Neural progenitor cell (in vitro differentiated cells): ENCODE measurements at regions not wholly inside any gene's neighbourhood (a gene's known extent, or its start where the extent isn't known, plus 50 kb on each side); places are given as distances from the start of the nearest gene placed in this dataset.

Source experiments
- DNase-seq: peaks from one replicate; pipeline ENCODE4 v3.0.0-alpha.2; 2016; ENCODE audit warnings: low spot score
- H2AFZ ChIP-seq: fragments of 200-600 bp; sonication (generic); replicated peaks from 2 replicates; pipeline ENCODE4 v1.6.1; 2016; ENCODE audit warnings: antibody characterized with exemption
- H3F3A ChIP-seq: fragments of 200-600 bp; sonication (generic); 2 replicates; pipeline ENCODE4 v1.6.1; 2016; ENCODE audit warnings: antibody characterized with exemption, low read depth
- H3K27ac ChIP-seq: fragments of 200-600 bp; sonication (generic); 2 replicates; pipeline ENCODE4 v1.5.1; 2016; ENCODE audit warnings: mild to moderate bottlenecking
- H3K27me3 ChIP-seq: fragments of 200-600 bp; sonication (generic); 2 replicates; pipeline ENCODE4 v1.6.1; 2016; ENCODE audit warnings: mild to moderate bottlenecking, moderate library complexity
- H3K36me3 ChIP-seq: fragments of 200-600 bp; sonication (generic); 2 replicates; pipeline ENCODE4 v1.5.1; 2016
- H3K4me1 ChIP-seq: fragments of 200-600 bp; sonication (generic); 2 replicates; pipeline ENCODE4 v1.6.1; 2016; ENCODE audit warnings: mixed run types
- H3K4me2 ChIP-seq: fragments of 200-600 bp; sonication (generic); 2 replicates; pipeline ENCODE4 v1.6.1; 2016
- H3K4me3 ChIP-seq: fragments of 200-600 bp; sonication (generic); 2 replicates; pipeline ENCODE4 v1.5.1; 2016
- H3K79me2 ChIP-seq: fragments of 200-600 bp; sonication (generic); 2 replicates; pipeline ENCODE4 v1.6.1; 2016; ENCODE audit warnings: low read depth
- H3K9ac ChIP-seq: fragments of 200-600 bp; sonication (generic); 2 replicates; pipeline ENCODE4 v1.6.1; 2016
- H3K9me3 ChIP-seq: fragments of 200-600 bp; sonication (generic); 2 replicates; pipeline ENCODE4 v1.5.1; 2016; ENCODE audit warnings: low read depth
- H4K20me1 ChIP-seq: fragments of 200-600 bp; sonication (generic); 2 replicates; pipeline ENCODE4 v1.6.1; 2016; ENCODE audit warnings: low read depth
- H3K27ac Mint-ChIP-seq: 3 replicates; pipeline ENCODE4 v1.8.0; 2021; ENCODE audit warnings: mixed read lengths
- H3K27me3 Mint-ChIP-seq: 2 replicates; pipeline ENCODE4 v1.8.0; 2022; ENCODE audit warnings: low read depth, mild to moderate bottlenecking, inconsistent platforms, moderate library complexity, mixed read lengths; ENCODE audit not compliant: insufficient read depth
- H3K36me3 Mint-ChIP-seq: 3 replicates; pipeline ENCODE4 v1.8.0; 2021; ENCODE audit warnings: mixed read lengths
- H3K4me1 Mint-ChIP-seq: 3 replicates; pipeline ENCODE4 v1.8.0; 2021; ENCODE audit warnings: mixed read lengths
- H3K4me3 Mint-ChIP-seq: 3 replicates; pipeline ENCODE4 v1.8.0; 2021; ENCODE audit warnings: mild to moderate bottlenecking, moderate library complexity, mixed read lengths
- H3K9me3 Mint-ChIP-seq: 3 replicates; pipeline ENCODE4 v1.8.0; 2020; ENCODE audit warnings: mixed read lengths
- EZH2 ChIP-seq: fragments of 200-600 bp; sonication (generic); IDR thresholded peaks from 2 replicates; pipeline ENCODE4 v1.6.1; 2017; ENCODE audit warnings: antibody characterized with exemption, mild to moderate bottlenecking, moderate library complexity
- EZH2phosphoT487 ChIP-seq: fragments of 200-600 bp; sonication (generic); IDR thresholded peaks from 2 replicates; pipeline ENCODE4 v1.6.1; 2017; ENCODE audit warnings: antibody characterized with exemption
- TF ChIP-seq, protein P1 (sequence below): fragments of 200-600 bp; sonication (generic); IDR thresholded peaks from 2 replicates; pipeline ENCODE4 v1.5.1; 2017; ENCODE audit warnings: antibody characterized with exemption, mild to moderate bottlenecking

GRCh38 chr13:22726726-22727125, 454.1 kb upstream of the SGCG start:
- Mint-ChIP-seq H3K4me1 (peaks cover 5% of the 10 kb centered on the region), H3K9me3 (peaks cover 4% of the 10 kb centered on the region), H3K27ac (no peak overlapping the region), H3K27me3 (peaks cover 2% of the 10 kb centered on the region), H3K4me3 (no peak overlapping the region), H3K36me3 (no peaks in the 10 kb centered on the region)
- H3K9me3 ChIP-seq, result no peaks in the 10 kb centered on the region
- H2AFZ ChIP-seq, result no peak overlapping the region
- no peak overlapping the region for H3K4me3 ChIP-seq
- H3K79me2 ChIP-seq, result no peaks in the 10 kb centered on the region
- no peaks in the 10 kb centered on the region for H3K36me3 ChIP-seq
- no peaks in the 10 kb centered on the region for H3K4me1 ChIP-seq
- TF ChIP-seq, protein P1, sequence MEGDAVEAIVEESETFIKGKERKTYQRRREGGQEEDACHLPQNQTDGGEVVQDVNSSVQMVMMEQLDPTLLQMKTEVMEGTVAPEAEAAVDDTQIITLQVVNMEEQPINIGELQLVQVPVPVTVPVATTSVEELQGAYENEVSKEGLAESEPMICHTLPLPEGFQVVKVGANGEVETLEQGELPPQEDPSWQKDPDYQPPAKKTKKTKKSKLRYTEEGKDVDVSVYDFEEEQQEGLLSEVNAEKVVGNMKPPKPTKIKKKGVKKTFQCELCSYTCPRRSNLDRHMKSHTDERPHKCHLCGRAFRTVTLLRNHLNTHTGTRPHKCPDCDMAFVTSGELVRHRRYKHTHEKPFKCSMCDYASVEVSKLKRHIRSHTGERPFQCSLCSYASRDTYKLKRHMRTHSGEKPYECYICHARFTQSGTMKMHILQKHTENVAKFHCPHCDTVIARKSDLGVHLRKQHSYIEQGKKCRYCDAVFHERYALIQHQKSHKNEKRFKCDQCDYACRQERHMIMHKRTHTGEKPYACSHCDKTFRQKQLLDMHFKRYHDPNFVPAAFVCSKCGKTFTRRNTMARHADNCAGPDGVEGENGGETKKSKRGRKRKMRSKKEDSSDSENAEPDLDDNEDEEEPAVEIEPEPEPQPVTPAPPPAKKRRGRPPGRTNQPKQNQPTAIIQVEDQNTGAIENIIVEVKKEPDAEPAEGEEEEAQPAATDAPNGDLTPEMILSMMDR, result no peak
- TF ChIP-seq EZH2 (no peak), EZH2phosphoT487 (no peak)
- peak; percentile 17 for DNase-seq
- no peak overlapping the region for H3K27ac ChIP-seq
- H3K9ac ChIP-seq, result no peak overlapping the region
- no peak overlapping the region for H3K4me2 ChIP-seq
- H4K20me1 ChIP-seq, result no peaks in the 10 kb centered on the region
- no peaks in the 10 kb centered on the region for H3F3A ChIP-seq
- no peaks in the 10 kb centered on the region for H3K27me3 ChIP-seq

DNA sequence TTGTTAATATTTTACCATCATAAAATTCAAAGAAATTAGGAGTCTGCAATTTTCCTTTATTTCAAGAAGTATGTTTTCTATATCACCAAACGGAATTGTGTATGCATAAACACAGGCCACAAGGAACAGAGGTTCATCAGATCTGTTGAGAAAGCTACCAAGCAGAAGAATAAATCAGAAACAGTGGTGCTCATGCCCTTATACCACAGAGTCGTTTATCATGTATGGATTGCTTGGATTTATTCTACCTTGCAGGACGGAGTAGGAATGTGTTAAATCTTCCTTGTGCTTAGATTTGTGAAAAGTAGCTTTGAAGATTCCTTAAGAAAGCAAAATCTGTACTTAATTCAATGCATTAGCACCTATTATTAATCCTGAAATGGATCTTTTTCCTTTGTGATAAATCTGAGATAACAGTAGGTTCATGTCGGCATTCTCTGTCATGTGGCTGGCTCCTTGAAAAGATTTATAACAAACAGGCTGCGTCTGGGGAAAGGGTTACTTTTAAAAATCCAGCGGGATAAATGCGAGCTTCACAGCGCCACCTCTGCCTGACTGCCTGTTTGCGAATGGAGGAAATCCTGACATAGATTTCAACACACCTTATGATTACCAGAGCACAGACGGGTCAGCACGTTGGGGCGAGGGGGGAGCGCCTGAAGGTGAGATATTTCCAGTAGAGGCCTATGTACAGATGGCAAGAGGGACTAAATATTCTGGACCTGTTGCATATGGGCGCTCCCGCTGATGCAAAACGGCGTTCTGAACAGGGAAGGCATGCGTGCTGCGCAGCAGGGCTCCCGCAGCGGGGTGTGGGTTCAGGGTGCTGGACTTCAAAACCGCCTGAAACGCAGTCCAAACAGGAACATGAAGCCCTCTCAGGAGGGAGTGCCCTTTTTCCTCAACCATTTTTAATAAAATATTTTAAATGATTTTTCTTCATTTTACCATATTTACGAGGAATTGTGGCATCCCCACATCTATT, 445.5 kb upstream of the SGCG start:
- no peak overlapping the region for H3K4me3 Mint-ChIP-seq
- Histone ChIP-seq H3K79me2 (no peaks in the 10 kb centered on the region), H3K27me3 (no peaks in the 10 kb centered on the region), H2AFZ (peak overlapping the region; percentile 48), H3K9me3 (no peaks in the 10 kb centered on the region), H3K4me3 (no peak overlapping the region), H3K4me1 (no peaks in the 10 kb centered on the region), H3F3A (no peaks in the 10 kb centered on the region), H3K36me3 (no peaks in the 10 kb centered on the region), H3K4me2 (no peak overlapping the region), H4K20me1 (no peaks in the 10 kb centered on the region), H3K27ac (no peak overlapping the region), H3K9ac (no peak overlapping the region)
- TF ChIP-seq EZH2phosphoT487 (no peak), EZH2 (no peak)
- TF ChIP-seq, protein P1, result peak; percentile 40
- DNase-seq, result peak; percentile 30
- peaks cover under 1% of the 10 kb centered on the region for H3K9me3 Mint-ChIP-seq
- H3K27me3 Mint-ChIP-seq, result peaks cover under 1% of the 10 kb centered on the region
- H3K4me1 Mint-ChIP-seq, result no peaks in the 10 kb centered on the region
- no peak overlapping the region for H3K27ac Mint-ChIP-seq
- no peaks in the 10 kb centered on the region for H3K36me3 Mint-ChIP-seq

- no peaks in the 10 kb centered on the region for H3K4me1 ChIP-seq
- H3K27ac ChIP-seq, result no peak overlapping the region
- H3K4me3 ChIP-seq, result no peak overlapping the region
- H3K79me2 ChIP-seq, result no peaks in the 10 kb centered on the region
- TF ChIP-seq EZH2 (no peak), EZH2phosphoT487 (no peak)
- TF ChIP-seq, protein P1, result no peak
- H3K9ac ChIP-seq, result no peak overlapping the region
- H3K9me3 ChIP-seq, result no peaks in the 10 kb centered on the region
- H2AFZ ChIP-seq, result peak overlapping the region; percentile 70
- H3K27me3 Mint-ChIP-seq, result peaks cover 2% of the 10 kb centered on the region
- no peaks in the 10 kb centered on the region for H3K36me3 Mint-ChIP-seq
- H3K27ac Mint-ChIP-seq, result no peak overlapping the region
- no peaks in the 10 kb centered on the region for H3K27me3 ChIP-seq
- DNase-seq, result no peak
- no peak overlapping the region for H3K4me3 Mint-ChIP-seq
- no peaks in the 10 kb centered on the region for H3K4me1 Mint-ChIP-seq
- peaks cover 5% of the 10 kb centered on the region for H3K9me3 Mint-ChIP-seq
- no peak overlapping the region for H3K4me2 ChIP-seq
- H3F3A ChIP-seq, result no peaks in the 10 kb centered on the region
- no peaks in the 10 kb centered on the region for H4K20me1 ChIP-seq
- no peaks in the 10 kb centered on the region for H3K36me3 ChIP-seq
Measured at GRCh38 chr13:22736084-22736767, 444.6 kb upstream of the SGCG start.
